ENCODE measurements at regions not wholly inside any gene's neighbourhood (a gene's known extent, or its start where the extent isn't known, plus 50 kb on each side); places are given as distances from the start of the nearest gene placed in this dataset.
A peak's percentile ranks its signal among the peaks of the same experiment; 100 is the strongest.

- no peak for DNase-seq
These were observed 273.7 kb downstream of the SOX9 start for GRCh38 chr17:72394531-72394930.

- DNase-seq = no peak
These were observed 275.3 kb downstream of the SOX9 start for GRCh38 chr17:72396121-72396520.

GRCh38 chr17:72397223-72397667 is 276.4 kb downstream of the SOX9 start:
- DNase-seq = no peak

- no peak for DNase-seq
These were observed 276.9 kb downstream of the SOX9 start for GRCh38 chr17:72397687-72398086.

GRCh38 chr17:72399023-72399607 is 278.3 kb downstream of the SOX9 start:
- no peak for DNase-seq

- DNase-seq = no peak
These were observed 279.0 kb downstream of the SOX9 start for GRCh38 chr17:72399608-72400487.

GRCh38 chr17:72400488-72400827 is 279.6 kb downstream of the SOX9 start:
- DNase-seq = no peak

- DNase-seq = no peak
These were observed 280.0 kb downstream of the SOX9 start for GRCh38 chr17:72400863-72401262.

GRCh38 chr17:72401883-72402726 is 281.3 kb downstream of the SOX9 start:
- no peak for DNase-seq

GRCh38 chr17:72402727-72403210 is 281.9 kb downstream of the SOX9 start:
- no peak for DNase-seq

- DNase-seq = no peak
These were observed 282.9 kb downstream of the SOX9 start for GRCh38 chr17:72403713-72404209.

- DNase-seq = no peak
These were observed 284.1 kb downstream of the SOX9 start for GRCh38 chr17:72404872-72405271.

GRCh38 chr17:72405662-72406230 is 284.9 kb downstream of the SOX9 start:
- DNase-seq = no peak

- DNase-seq = no peak
These were observed 285.7 kb downstream of the SOX9 start for GRCh38 chr17:72406498-72406897.

GRCh38 chr17:72407336-72407909 is 286.6 kb downstream of the SOX9 start:
- DNase-seq = peak; percentile 67 to 89

- no peak for DNase-seq
These were observed 287.1 kb downstream of the SOX9 start for GRCh38 chr17:72407931-72408330.

- DNase-seq = no peak
These were observed 287.8 kb downstream of the SOX9 start for GRCh38 chr17:72408641-72409040.

- peak in 1 of 2 experiments; percentile 38 for DNase-seq
These were observed 288.7 kb downstream of the SOX9 start for GRCh38 chr17:72409405-72410002.

- peak in 1 of 2 experiments; percentile 39 for DNase-seq
These were observed 290.3 kb downstream of the SOX9 start for GRCh38 chr17:72411124-72411563.

- DNase-seq = no peak
These were observed 291.8 kb downstream of the SOX9 start for GRCh38 chr17:72412650-72413076.

GRCh38 chr17:72413077-72414031 is 292.5 kb downstream of the SOX9 start:
- no peak for DNase-seq

All from SW 1271 (cell line).